IMR-90 (cell line): ENCODE measurements at regions not wholly inside any gene's neighbourhood (a gene's known extent, or its start where the extent isn't known, plus 50 kb on each side); places are given as distances from the start of the nearest gene placed in this dataset.

Source experiments
- ATAC-seq: fragments of 200-7000 bp; cut with Tn5 transposase; 2 replicates; pipeline ENCODE4 v1.9.1; 2020; ENCODE audit warnings: low read depth, mild to moderate bottlenecking, moderate library complexity
- BruUV-seq: library from RNA; stranded (reverse); fragments of 400-500 nt; replicated peaks from 2 replicates; lab custom pipeline; 2021; lab: Mats Ljungman, UMichigan
- CTCF ChIA-PET: fragments of 300-600 bp; formaldehyde crosslinking; extraction: SDS; loops from one replicate; lab custom pipeline; 2021; ENCODE audit warnings: antibody characterized with exemption; lab: Yijun Ruan, JAX
- POLR2A ChIA-PET: fragments of 300-600 bp; sonication (Branson Sonifier 250); formaldehyde crosslinking; loops from one replicate; lab custom pipeline; 2022; ENCODE audit warnings: antibody characterized with exemption; ENCODE audit not compliant: unreplicated experiment; lab: Charles Lee
- DNase-seq: peaks from one replicate; pipeline ENCODE4 v3.0.0; 2013
- H2AFZ ChIP-seq: replicated peaks from 2 replicates; pipeline ENCODE3; 2013; ENCODE audit warnings: low read length, mild to moderate bottlenecking; ENCODE audit not compliant: poor library complexity
- H2AK5ac ChIP-seq: 2 replicates; pipeline ENCODE4 v1.6.1; 2013; ENCODE audit warnings: low read depth, low read length, inconsistent platforms
- H2AK9ac ChIP-seq: replicated peaks from 2 replicates; pipeline ENCODE3; 2013; ENCODE audit warnings: mild to moderate bottlenecking, low read depth, low read length, moderate library complexity; ENCODE audit not compliant: poor library complexity
- H2BK120ac ChIP-seq: 2 replicates; pipeline ENCODE4 v1.6.1; 2013; ENCODE audit warnings: low read depth, low read length, inconsistent platforms
- H2BK15ac ChIP-seq: 3 replicates; pipeline ENCODE4 v1.6.1; 2013; ENCODE audit warnings: low read depth, low read length, inconsistent platforms
- H2BK20ac ChIP-seq: 2 replicates; pipeline ENCODE4 v1.6.1; 2013; ENCODE audit warnings: low read depth, mild to moderate bottlenecking, inconsistent platforms, low read length, moderate library complexity
- H2BK5ac ChIP-seq: 2 replicates; pipeline ENCODE4 v1.6.1; 2013; ENCODE audit warnings: mild to moderate bottlenecking, low read depth, low read length, inconsistent platforms; ENCODE audit not compliant: poor library complexity, severe bottlenecking
- H3K14ac ChIP-seq: replicated peaks from 2 replicates; pipeline ENCODE4 v1.6.1; 2013; ENCODE audit warnings: low read depth, low read length, inconsistent platforms
- H3K18ac ChIP-seq: 2 replicates; pipeline ENCODE4 v1.6.1; 2013; ENCODE audit warnings: low read depth, low read length, control low read depth
- H3K23ac ChIP-seq: 2 replicates; pipeline ENCODE4 v1.6.1; 2013; ENCODE audit warnings: low read depth, low read length, inconsistent platforms
- H3K27ac ChIP-seq: 2 replicates; pipeline ENCODE4 v1.5.1; 2013; ENCODE audit warnings: mild to moderate bottlenecking, control low read depth, low read length; ENCODE audit not compliant: insufficient read depth
- H3K27me3 ChIP-seq: 2 replicates; pipeline ENCODE4 v1.6.1; 2013; ENCODE audit warnings: low read length; ENCODE audit not compliant: control insufficient read depth, insufficient read depth
- H3K36me3 ChIP-seq: 2 replicates; pipeline ENCODE4 v1.6.1; 2013; ENCODE audit warnings: low read length, mixed read lengths; ENCODE audit not compliant: control insufficient read depth, insufficient read depth
- H3K4ac ChIP-seq: 2 replicates; pipeline ENCODE4 v1.6.1; 2013; ENCODE audit warnings: low read depth, low read length, inconsistent platforms
- H3K4me1 ChIP-seq: 2 replicates; pipeline ENCODE4 v1.6.1; 2013; ENCODE audit warnings: low read length, mixed read lengths; ENCODE audit not compliant: control insufficient read depth, insufficient read depth
- H3K4me2 ChIP-seq: 2 replicates; pipeline ENCODE4 v1.6.1; 2013; ENCODE audit warnings: low read depth, mild to moderate bottlenecking, control low read depth, low read length, moderate library complexity
- H3K4me3 ChIP-seq: 2 replicates; pipeline ENCODE4 v1.5.1; 2013; ENCODE audit warnings: low read depth, mild to moderate bottlenecking, control low read depth, low read length, moderate library complexity; ENCODE audit not compliant: insufficient read depth
- H3K56ac ChIP-seq: 2 replicates; pipeline ENCODE4 v1.6.1; 2013; ENCODE audit warnings: low read length, inconsistent platforms; ENCODE audit not compliant: insufficient read depth; ENCODE audit errors: extremely low read depth
- H3K79me1 ChIP-seq, 2 experiments: 2 replicates each; pipeline ENCODE4 v1.6.1; 2013; ENCODE audit warnings: low read length in 2 of 2, inconsistent platforms in 1 of 2, low read depth in 1 of 2
- H3K9ac ChIP-seq: 2 replicates; pipeline ENCODE4 v1.6.1; 2013; ENCODE audit warnings: low read depth, low read length, control low read depth
- H3K9me1 ChIP-seq: 2 replicates; pipeline ENCODE4 v1.6.1; 2013; ENCODE audit warnings: low read length, inconsistent platforms; ENCODE audit not compliant: insufficient read depth
- H3K9me3 ChIP-seq: 2 replicates; pipeline ENCODE4 v1.6.1; 2013; ENCODE audit warnings: low read length; ENCODE audit not compliant: control insufficient read depth, insufficient read depth
- H4K20me1 ChIP-seq: 2 replicates; pipeline ENCODE4 v1.6.1; 2013; ENCODE audit warnings: low read length, inconsistent platforms; ENCODE audit not compliant: insufficient read depth
- H4K5ac ChIP-seq: 2 replicates; pipeline ENCODE4 v1.6.1; 2013; ENCODE audit warnings: mild to moderate bottlenecking, low read depth, low read length, control low read depth
- H4K8ac ChIP-seq, 2 experiments: 2 replicates each; pipeline ENCODE4 v1.6.1; 2013; ENCODE audit warnings: low read depth in 2 of 2, low read length in 2 of 2, control low read depth in 1 of 2, inconsistent platforms in 1 of 2
- H4K91ac ChIP-seq: 2 replicates; pipeline ENCODE4 v1.6.1; 2013; ENCODE audit warnings: low read depth, low read length, inconsistent platforms; ENCODE audit not compliant: insufficient read depth
- BHLHE40 ChIP-seq: fragments of 150-350 bp; IDR thresholded peaks from 2 replicates; pipeline ENCODE4 v1.6.1; 2016; ENCODE audit warnings: mild to moderate bottlenecking, low read depth, low read length
- CEBPB ChIP-seq: IDR thresholded peaks from 2 replicates; pipeline ENCODE4 v1.6.1; 2012; ENCODE audit warnings: low read depth, low read length, improper control_type of control experiment
- CHD1 ChIP-seq: IDR thresholded peaks from 2 replicates; pipeline ENCODE4 v1.6.1; 2012; ENCODE audit warnings: low read depth, low read length, improper control_type of control experiment
- FOS ChIP-seq: fragments of 150-350 bp; IDR thresholded peaks from 2 replicates; pipeline ENCODE4 v1.6.1; 2016; ENCODE audit warnings: low read depth, low read length
- MAFK ChIP-seq: IDR thresholded peaks from 2 replicates; pipeline ENCODE4 v1.6.1; 2012; ENCODE audit warnings: low read depth, low read length, improper control_type of control experiment
- MAZ ChIP-seq: IDR thresholded peaks from 2 replicates; pipeline ENCODE4 v1.6.1; 2012; ENCODE audit warnings: low read depth, mild to moderate bottlenecking, low read length, improper control_type of control experiment, moderate library complexity, borderline replicate concordance
- MXI1 ChIP-seq: IDR thresholded peaks from 2 replicates; pipeline ENCODE4 v1.6.1; 2012; ENCODE audit warnings: low read depth, mild to moderate bottlenecking, low read length, moderate library complexity, borderline replicate concordance
- NFE2L2 ChIP-seq: fragments of 150-350 bp; IDR thresholded peaks from 2 replicates; pipeline ENCODE4 v1.6.1; 2016; ENCODE audit warnings: low read depth, mild to moderate bottlenecking, low read length
- POLR2A ChIP-seq: IDR thresholded peaks from 2 replicates; pipeline ENCODE4 v1.6.1; 2012; ENCODE audit warnings: mild to moderate bottlenecking, low read depth, low read length
- RAD21 ChIP-seq: IDR thresholded peaks from 2 replicates; pipeline ENCODE4 v1.6.1; 2012; ENCODE audit warnings: low read length, improper control_type of control experiment
- RCOR1 ChIP-seq: IDR thresholded peaks from 2 replicates; pipeline ENCODE4 v1.6.1; 2012; ENCODE audit warnings: mild to moderate bottlenecking, low read length, improper control_type of control experiment; ENCODE audit not compliant: insufficient replicate concordance
- RFX5 ChIP-seq: IDR thresholded peaks from 2 replicates; pipeline ENCODE4 v1.8.0; 2012; ENCODE audit warnings: low read depth, mild to moderate bottlenecking, low read length, moderate library complexity
- SMC3 ChIP-seq: fragments of 150-350 bp; IDR thresholded peaks from 2 replicates; pipeline ENCODE4 v1.6.1; 2016; ENCODE audit warnings: low read depth, mild to moderate bottlenecking, antibody characterized with exemption, low read length, moderate library complexity
- WGBS, 2 experiments: methylation state at CpG; one replicate each; pipeline versions ENCODE4 v1.1.5 to v1.1.7; 2013; ENCODE audit warnings: missing lambda C conversion rate in 2 of 2; ENCODE audit not compliant: insufficient read length in 1 of 2; ENCODE audit errors: extremely low coverage in 2 of 2; 5-methylcytosine and 5-hydroxymethylcytosine counted together
- dilution Hi-C: fragments of 300-500 bp; cut with HindIII; formaldehyde crosslinking; loops from one replicate; pipeline ENCODE4 v1.14.3; 2018; ENCODE audit warnings: low sequenced_read_pairs; ENCODE audit not compliant: unreplicated experiment
- in situ Hi-C: fragments of 300-500 bp; cut with MboI; formaldehyde crosslinking; loops from 3 replicates; pipeline ENCODE4 v1.14.3; 2019; ENCODE audit warnings: low sequenced_read_pairs, inconsistent platforms, mixed read lengths
- intact Hi-C: fragments of 100-400 bp; cut with micrococcal nuclease; formaldehyde crosslinking; loops from 2 replicates; pipeline ENCODE4 v1.10.0; 2022
- TF ChIP-seq, protein P1 (sequence below): fragments of 150-350 bp; IDR thresholded peaks from 2 replicates; pipeline ENCODE4 v1.6.1; 2017; ENCODE audit warnings: mild to moderate bottlenecking, antibody characterized with exemption, low read length, low read depth
- TF ChIP-seq, protein P2 (sequence below): conservative IDR thresholded peaks from 2 replicates; pipeline ENCODE4 v1.5.1; 2012; ENCODE audit warnings: mild to moderate bottlenecking, low read depth, low read length, improper control_type of control experiment
- TF ChIP-seq, protein P3 (sequence below): fragments of 150-350 bp; IDR thresholded peaks from 2 replicates; pipeline ENCODE4 v1.6.1; 2016; ENCODE audit warnings: low read depth, mild to moderate bottlenecking, low read length, moderate library complexity, borderline replicate concordance

DNA sequence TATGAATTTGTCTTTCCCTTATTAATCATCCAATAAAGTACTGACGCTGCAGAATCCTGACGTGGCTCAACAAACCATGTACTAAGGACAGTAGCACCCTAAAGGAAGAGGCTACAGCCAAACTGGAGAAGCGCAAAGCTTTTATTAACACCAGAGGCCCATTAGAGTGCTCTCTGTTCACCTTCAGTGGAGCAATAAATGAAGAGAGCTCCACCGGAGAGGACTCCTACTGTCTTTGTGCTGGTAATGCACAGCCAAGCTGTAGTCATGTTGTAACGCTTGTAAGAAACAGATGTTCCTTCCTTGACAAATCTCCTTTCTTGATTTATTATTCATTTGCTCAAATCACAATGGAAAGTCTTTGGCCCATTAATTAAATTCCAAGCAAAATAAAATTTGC, 220.7 kb upstream of the RRP15 start:
- Histone ChIP-seq H3K4me1 (no peaks in the 10 kb centered on the region), H2BK5ac (no peak overlapping the region), H3K14ac (no peak overlapping the region), H4K8ac (no peak overlapping the region), H3K9ac (no peak overlapping the region), H3K36me3 (no peaks in the 10 kb centered on the region), H3K27ac (no peak overlapping the region), H2BK20ac (no peak overlapping the region), H3K4me2 (no peak overlapping the region), H3K4ac (no peak overlapping the region), H3K9me1 (no peaks in the 10 kb centered on the region), H3K27me3 (no peaks in the 10 kb centered on the region), H2BK15ac (no peak overlapping the region), H3K23ac (no peak overlapping the region), H2AK5ac (no peak overlapping the region), H3K79me1 (no peaks in the 10 kb centered on the region), H4K91ac (no peak overlapping the region), H2BK120ac (no peak overlapping the region), H3K18ac (no peak overlapping the region), H3K9me3 (no peaks in the 10 kb centered on the region), H3K56ac (no peak overlapping the region), H3K4me3 (no peak overlapping the region), H4K5ac (no peak overlapping the region), H4K20me1 (no peaks in the 10 kb centered on the region), H2AFZ (no peak overlapping the region), H2AK9ac (no peak overlapping the region)
- TF ChIP-seq RFX5 (no peak), RCOR1 (no peak), FOS (no peak), MXI1 (no peak), RAD21 (no peak), BHLHE40 (no peak), POLR2A (no peak), NFE2L2 (no peak), MAFK (no peak), SMC3 (no peak), CEBPB (no peak), CHD1 (no peak), MAZ (no peak)
- TF ChIP-seq, protein P1, sequence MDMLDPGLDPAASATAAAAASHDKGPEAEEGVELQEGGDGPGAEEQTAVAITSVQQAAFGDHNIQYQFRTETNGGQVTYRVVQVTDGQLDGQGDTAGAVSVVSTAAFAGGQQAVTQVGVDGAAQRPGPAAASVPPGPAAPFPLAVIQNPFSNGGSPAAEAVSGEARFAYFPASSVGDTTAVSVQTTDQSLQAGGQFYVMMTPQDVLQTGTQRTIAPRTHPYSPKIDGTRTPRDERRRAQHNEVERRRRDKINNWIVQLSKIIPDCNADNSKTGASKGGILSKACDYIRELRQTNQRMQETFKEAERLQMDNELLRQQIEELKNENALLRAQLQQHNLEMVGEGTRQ: no peak
- TF ChIP-seq, protein P2, sequence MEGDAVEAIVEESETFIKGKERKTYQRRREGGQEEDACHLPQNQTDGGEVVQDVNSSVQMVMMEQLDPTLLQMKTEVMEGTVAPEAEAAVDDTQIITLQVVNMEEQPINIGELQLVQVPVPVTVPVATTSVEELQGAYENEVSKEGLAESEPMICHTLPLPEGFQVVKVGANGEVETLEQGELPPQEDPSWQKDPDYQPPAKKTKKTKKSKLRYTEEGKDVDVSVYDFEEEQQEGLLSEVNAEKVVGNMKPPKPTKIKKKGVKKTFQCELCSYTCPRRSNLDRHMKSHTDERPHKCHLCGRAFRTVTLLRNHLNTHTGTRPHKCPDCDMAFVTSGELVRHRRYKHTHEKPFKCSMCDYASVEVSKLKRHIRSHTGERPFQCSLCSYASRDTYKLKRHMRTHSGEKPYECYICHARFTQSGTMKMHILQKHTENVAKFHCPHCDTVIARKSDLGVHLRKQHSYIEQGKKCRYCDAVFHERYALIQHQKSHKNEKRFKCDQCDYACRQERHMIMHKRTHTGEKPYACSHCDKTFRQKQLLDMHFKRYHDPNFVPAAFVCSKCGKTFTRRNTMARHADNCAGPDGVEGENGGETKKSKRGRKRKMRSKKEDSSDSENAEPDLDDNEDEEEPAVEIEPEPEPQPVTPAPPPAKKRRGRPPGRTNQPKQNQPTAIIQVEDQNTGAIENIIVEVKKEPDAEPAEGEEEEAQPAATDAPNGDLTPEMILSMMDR: no peak
- TF ChIP-seq, protein P3, sequence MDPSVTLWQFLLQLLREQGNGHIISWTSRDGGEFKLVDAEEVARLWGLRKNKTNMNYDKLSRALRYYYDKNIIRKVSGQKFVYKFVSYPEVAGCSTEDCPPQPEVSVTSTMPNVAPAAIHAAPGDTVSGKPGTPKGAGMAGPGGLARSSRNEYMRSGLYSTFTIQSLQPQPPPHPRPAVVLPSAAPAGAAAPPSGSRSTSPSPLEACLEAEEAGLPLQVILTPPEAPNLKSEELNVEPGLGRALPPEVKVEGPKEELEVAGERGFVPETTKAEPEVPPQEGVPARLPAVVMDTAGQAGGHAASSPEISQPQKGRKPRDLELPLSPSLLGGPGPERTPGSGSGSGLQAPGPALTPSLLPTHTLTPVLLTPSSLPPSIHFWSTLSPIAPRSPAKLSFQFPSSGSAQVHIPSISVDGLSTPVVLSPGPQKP: no peak
- ATAC-seq: no peak
- ChIA-PET POLR2A (no interaction called here), CTCF (no interaction called here)
- BruUV-seq: no TSS peak
- intact Hi-C loops: no loop called here
- DNase-seq: no peak
- no CpG with 5 or more reads among the region's 5 CpGs for WGBS, 2 experiments
- in situ Hi-C loops: no loop called here
- dilution Hi-C loops: no loop called here
